ENCODE measurements at regions not wholly inside any gene's neighbourhood (a gene's known extent, or its start where the extent isn't known, plus 50 kb on each side); places are given as distances from the start of the nearest gene placed in this dataset.
"Not testable (repeated sequence)": the region's sequence is repeated elsewhere in the genome, so short reads cannot be mapped to it uniquely, and the experiment has no call there.

GRCh38 chr20:40902661-40903060, 126.0 kb upstream of the TOP1 start:
- CTCF ChIA-PET, result no interaction called here

GRCh38 chr20:40908309-40908708, 120.3 kb upstream of the TOP1 start:
- ChIA-PET CTCF (no interaction called here), POLR2A (no interaction called here)
- TF ChIP-seq CTBP1 (IDR thresholded peaks at IDR 0.05; ENCODE audit: borderline replicate concordance), result no peak
- no peak for TF ChIP-seq TARDBP (IDR thresholded peaks at IDR 0.05)
- no peak for TF ChIP-seq HDGF (IDR thresholded peaks at IDR 0.05; ENCODE audit: borderline replicate concordance)
- TF ChIP-seq SP1 (IDR thresholded peaks at IDR 0.05), result no peak
- no peak for TF ChIP-seq L3MBTL2 (conservative IDR thresholded peaks at IDR 0.05)
- TF ChIP-seq PKNOX1 (IDR thresholded peaks at IDR 0.05), result no peak
- no peak for TF ChIP-seq LEF1 (IDR thresholded peaks at IDR 0.05; ENCODE audit: borderline replicate concordance)
- no peak for TF ChIP-seq NFRKB (IDR thresholded peaks at IDR 0.05)
- TF ChIP-seq FOXA1 (IDR thresholded peaks at IDR 0.05), result no peak
- no peak for TF ChIP-seq FOXK2 (IDR thresholded peaks at IDR 0.05)
- no peak for TF ChIP-seq FOXM1 (IDR thresholded peaks at IDR 0.05; ENCODE audit: borderline replicate concordance)
- no peak for TF ChIP-seq ARNT (IDR thresholded peaks at IDR 0.05)
- no peak for DNase-seq (ENCODE audit: extremely low spot score)

More at GRCh38 chr20:40902661-40903060, 126.0 kb upstream of the TOP1 start:
- DNase-seq (ENCODE audit: extremely low spot score), result no peak
- no peak for TF ChIP-seq HDGF (IDR thresholded peaks at IDR 0.05; ENCODE audit: borderline replicate concordance)
- no peak for TF ChIP-seq FOXM1 (IDR thresholded peaks at IDR 0.05; ENCODE audit: borderline replicate concordance)
- no peak for TF ChIP-seq LEF1 (IDR thresholded peaks at IDR 0.05; ENCODE audit: borderline replicate concordance)
- no peak for TF ChIP-seq L3MBTL2 (conservative IDR thresholded peaks at IDR 0.05)
- TF ChIP-seq NFRKB (IDR thresholded peaks at IDR 0.05), result no peak
- TF ChIP-seq CTBP1 (IDR thresholded peaks at IDR 0.05; ENCODE audit: borderline replicate concordance), result no peak
- TF ChIP-seq SP1 (IDR thresholded peaks at IDR 0.05), result no peak
- TF ChIP-seq TARDBP (IDR thresholded peaks at IDR 0.05), result no peak
- POLR2A ChIA-PET, result no interaction called here

- POLR2A ChIA-PET, result not testable (repeated sequence)
Measured at GRCh38 chr20:40909489-40909888, 119.1 kb upstream of the TOP1 start.

GRCh38 chr20:40910436-40910835, 118.2 kb upstream of the TOP1 start:
- DNase-seq (ENCODE audit: extremely low spot score); CTCF ChIA-PET; POLR2A ChIA-PET: not testable (repeated sequence)

More at GRCh38 chr20:40909489-40909888, 119.1 kb upstream of the TOP1 start:
- DNase-seq (ENCODE audit: extremely low spot score); CTCF ChIA-PET: not testable (repeated sequence)

GRCh38 chr20:40911152-40911551, 117.5 kb upstream of the TOP1 start:
- POLR2A ChIA-PET; DNase-seq (ENCODE audit: extremely low spot score); CTCF ChIA-PET: not testable (repeated sequence)

GRCh38 chr20:40913224-40914185, 115.1 kb upstream of the TOP1 start:
- CTCF ChIA-PET, result interaction anchor here (0.6 kb wide), 1 partner anchor 21 kb away, joined by 3 read pairs; no protein-coding TSS in a partner anchor
- POLR2A ChIA-PET, result no interaction called here
- no peak for DNase-seq (ENCODE audit: extremely low spot score)

GRCh38 chr20:40915756-40916155, 112.9 kb upstream of the TOP1 start:
- ChIA-PET CTCF (no interaction called here), POLR2A (no interaction called here)
- no peak for DNase-seq (ENCODE audit: extremely low spot score)
- TF ChIP-seq SUZ12 (IDR thresholded peaks at IDR 0.05) (no peak), HDGF (IDR thresholded peaks at IDR 0.05; ENCODE audit: borderline replicate concordance) (no peak), LEF1 (IDR thresholded peaks at IDR 0.05; ENCODE audit: borderline replicate concordance) (no peak), FOXA1 (IDR thresholded peaks at IDR 0.05) (no peak), FOXM1 (IDR thresholded peaks at IDR 0.05; ENCODE audit: borderline replicate concordance) (no peak), ELF4 (IDR thresholded peaks at IDR 0.05) (no peak), CTBP1 (IDR thresholded peaks at IDR 0.05; ENCODE audit: borderline replicate concordance) (no peak), SP1 (IDR thresholded peaks at IDR 0.05) (no peak), L3MBTL2 (conservative IDR thresholded peaks at IDR 0.05) (no peak), NFRKB (IDR thresholded peaks at IDR 0.05) (no peak), BHLHE40 (IDR thresholded peaks at IDR 0.05; ENCODE audit: borderline replicate concordance) (no peak), ARNT (IDR thresholded peaks at IDR 0.05) (no peak), PKNOX1 (IDR thresholded peaks at IDR 0.05) (no peak), FOXK2 (IDR thresholded peaks at IDR 0.05) (no peak)

More at GRCh38 chr20:40913224-40914185, 115.1 kb upstream of the TOP1 start:
- TF ChIP-seq ZNF384 (IDR thresholded peaks at IDR 0.05), result no peak
- TF ChIP-seq SP1 (IDR thresholded peaks at IDR 0.05), result no peak
- TF ChIP-seq HDGF (IDR thresholded peaks at IDR 0.05; ENCODE audit: borderline replicate concordance), result no peak
- no peak for TF ChIP-seq L3MBTL2 (conservative IDR thresholded peaks at IDR 0.05)
- no peak for TF ChIP-seq FOXK2 (IDR thresholded peaks at IDR 0.05)
- TF ChIP-seq SUZ12 (IDR thresholded peaks at IDR 0.05), result no peak
- no peak for TF ChIP-seq NFRKB (IDR thresholded peaks at IDR 0.05)

GRCh38 chr20:40916276-40916675, 112.3 kb upstream of the TOP1 start:
- DNase-seq (ENCODE audit: extremely low spot score), result no peak
- POLR2A ChIA-PET, result no interaction called here
- CTCF ChIA-PET, result no interaction called here
- TF ChIP-seq L3MBTL2 (conservative IDR thresholded peaks at IDR 0.05), result no peak
- no peak for TF ChIP-seq FOXA1 (IDR thresholded peaks at IDR 0.05)
- no peak for TF ChIP-seq ELF4 (IDR thresholded peaks at IDR 0.05)
- TF ChIP-seq BHLHE40 (IDR thresholded peaks at IDR 0.05; ENCODE audit: borderline replicate concordance), result no peak
- no peak for TF ChIP-seq ARNT (IDR thresholded peaks at IDR 0.05)
- TF ChIP-seq HDGF (IDR thresholded peaks at IDR 0.05; ENCODE audit: borderline replicate concordance), result no peak
- TF ChIP-seq CTBP1 (IDR thresholded peaks at IDR 0.05; ENCODE audit: borderline replicate concordance), result no peak
- no peak for TF ChIP-seq FOXK2 (IDR thresholded peaks at IDR 0.05)
- TF ChIP-seq PKNOX1 (IDR thresholded peaks at IDR 0.05), result no peak
- TF ChIP-seq SUZ12 (IDR thresholded peaks at IDR 0.05), result no peak
- TF ChIP-seq LEF1 (IDR thresholded peaks at IDR 0.05; ENCODE audit: borderline replicate concordance), result no peak
- TF ChIP-seq NFRKB (IDR thresholded peaks at IDR 0.05), result no peak
- no peak for TF ChIP-seq SP1 (IDR thresholded peaks at IDR 0.05)
- no peak for TF ChIP-seq ZNF384 (IDR thresholded peaks at IDR 0.05)
- TF ChIP-seq FOXM1 (IDR thresholded peaks at IDR 0.05; ENCODE audit: borderline replicate concordance), result no peak
- no peak for TF ChIP-seq TARDBP (IDR thresholded peaks at IDR 0.05)
